ENCODE measurements at regions not wholly inside any gene's neighbourhood (a gene's known extent, or its start where the extent isn't known, plus 50 kb on each side); places are given as distances from the start of the nearest gene placed in this dataset.

GRCh38 chr16:86213437-86214205 is 296.7 kb upstream of the FOXF1 start (continued):
- TF ChIP-seq ZBTB33 (IDR thresholded peaks at IDR 0.05; ENCODE audit: extremely low read depth, insufficient replicate concordance, low read length): no peak

- Histone ChIP-seq H3K4me2 (ENCODE audit: low read length) (no peak overlapping the region), H3K27me3 (ENCODE audit: insufficient read depth, low read length) (no peaks in the 10 kb centered on the region), H4K20me1 (ENCODE audit: insufficient read depth) (no peaks in the 10 kb centered on the region), H3K79me2 (ENCODE audit: insufficient read depth, low read length) (no peaks in the 10 kb centered on the region), H3K4me1 (ENCODE audit: control insufficient read depth in 1 of 2, insufficient read depth in 2 of 2, low read length in 2 of 2) (peaks cover 4 to 11% of the 10 kb centered on the region in 2 experiments; a peak in 3 of 4 replicates), H3K9me3 (ENCODE audit: control insufficient read depth in 1 of 2, insufficient read depth in 1 of 2, low read depth in 1 of 2, low read length in 2 of 2) (no peaks in the 10 kb centered on the region), H3K36me3 (ENCODE audit: control insufficient read depth in 1 of 2, insufficient read depth in 2 of 2, low read length in 2 of 2) (no peaks in the 10 kb centered on the region), H3K27ac (ENCODE audit: low read depth, low read length) (no peak overlapping the region), H3K9ac (ENCODE audit: low read length) (no peak overlapping the region), H3K4me3 (replicated peaks in 1 of 2; ENCODE audit: low read depth in 1 of 2, low read length in 2 of 2) (no peak overlapping the region), H3K9me2 (ENCODE audit: insufficient read depth) (no peaks in the 10 kb centered on the region), H2AFZ (ENCODE audit: low read depth, low read length, poor library complexity, severe bottlenecking) (no peak overlapping the region)
- intact Hi-C loops (cut with micrococcal nuclease): no loop called here
- ChIA-PET CTCF (interaction anchor here (1.2 kb wide), 1 partner anchor 38 kb away, joined by 3 read pairs; no protein-coding TSS in a partner anchor), RAD21 (ENCODE audit: low non-redundant PET in 1 of 2, low total read pairs in 2 of 2, uncharacterized antibody in 2 of 2, unreplicated experiment in 2 of 2) (interaction anchor here in 1 of 2 experiments (0.7 kb wide), 1 partner anchor 393 kb away, joined by 4 read pairs; no protein-coding TSS in a partner anchor), POLR2A (no interaction called here)
- TF ChIP-seq ZFX (IDR thresholded peaks at IDR 0.05) (no peak), EZH2 (IDR thresholded peaks at IDR 0.05) (no peak), JUND (IDR thresholded peaks at IDR 0.05) (no peak), SRF (IDR thresholded peaks at IDR 0.05; ENCODE audit: low read depth) (no peak), ZBTB33 (IDR thresholded peaks at IDR 0.05; ENCODE audit: extremely low read depth, insufficient replicate concordance, low read length) (no peak), ELF1 (IDR thresholded peaks at IDR 0.05; ENCODE audit: borderline replicate concordance, low read depth) (no peak), RAD21 (IDR thresholded peaks at IDR 0.05; ENCODE audit: low read depth) (no peak), CBX3 (IDR thresholded peaks at IDR 0.05; ENCODE audit: low read depth) (no peak), REST (IDR thresholded peaks at IDR 0.05; ENCODE audit: low read depth) (no peak), ATF3 (IDR thresholded peaks at IDR 0.05) (no peak)
- no peak for DNase-seq (ENCODE audit: low read depth, low spot score)
- BruUV-seq (replicated peaks): no TSS peak
- no peak for ATAC-seq
These were observed 295.7 kb upstream of the FOXF1 start for GRCh38 chr16:86214326-86215232.
